Peyer's patch (tissue), 4 donors: ENCODE measurements at regions not wholly inside any gene's neighbourhood (a gene's known extent, or its start where the extent isn't known, plus 50 kb on each side); places are given as distances from the start of the nearest gene placed in this dataset.

Experiments used
- CTCF ChIP-seq, 6 experiments: fragments of 450-650 bp in 4 of 6; fragments of 200-600 bp in 2 of 6; sonication (generic) in 1 of 6; IDR thresholded peaks; one replicate each; pipeline ENCODE4 v1.5.1; 2017 to 2019; ENCODE audit warnings: antibody characterized with exemption in 6 of 6, mild to moderate bottlenecking in 3 of 6, moderate library complexity in 1 of 6
- POLR2A ChIP-seq, 2 donors: fragments of 450-650 bp; IDR thresholded peaks; one replicate each; pipeline ENCODE4 v1.5.1; 2017; ENCODE audit warnings: antibody characterized with exemption in 2 of 2, mild to moderate bottlenecking in 2 of 2, moderate library complexity in 2 of 2

GRCh38 chr7:132708470-132708869, 132.2 kb upstream of the PLXNA4 start:
- TF ChIP-seq CTCF (IDR thresholded peaks at IDR 0.05) (no peak), POLR2A (IDR thresholded peaks at IDR 0.05) (no peak)
